Hematopoietic multipotent progenitor cell (in vitro differentiated cells): ENCODE measurements at regions not wholly inside any gene's neighbourhood (a gene's known extent, or its start where the extent isn't known, plus 50 kb on each side); places are given as distances from the start of the nearest gene placed in this dataset.

ENCODE experiments used
- DNase-seq, 3 donors: peaks; one replicate each; pipeline ENCODE4 v3.0.0-alpha.2; 2011 to 2015; ENCODE audit warnings: low read depth in 2 of 3, low spot score in 2 of 3

DNA sequence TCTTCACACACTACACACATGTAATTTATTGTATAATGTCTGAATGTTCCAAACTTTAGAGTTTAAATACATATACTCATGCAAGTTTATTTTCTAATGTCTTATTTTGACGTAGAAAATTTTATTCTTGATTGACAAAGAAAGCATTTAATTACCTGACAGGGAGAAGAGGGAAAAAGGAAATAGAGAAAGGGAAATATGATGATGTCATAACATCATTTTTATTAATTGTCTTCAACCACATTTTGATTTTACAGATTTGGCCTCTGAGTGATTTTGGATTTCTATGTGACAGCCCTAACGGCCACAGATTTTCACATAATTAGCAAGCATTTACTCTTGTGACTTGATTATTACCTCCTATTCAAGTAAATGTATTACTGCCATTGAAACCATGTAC lies 106.1 kb upstream of the FSTL4 start:
- DNase-seq, result no peak

DNA sequence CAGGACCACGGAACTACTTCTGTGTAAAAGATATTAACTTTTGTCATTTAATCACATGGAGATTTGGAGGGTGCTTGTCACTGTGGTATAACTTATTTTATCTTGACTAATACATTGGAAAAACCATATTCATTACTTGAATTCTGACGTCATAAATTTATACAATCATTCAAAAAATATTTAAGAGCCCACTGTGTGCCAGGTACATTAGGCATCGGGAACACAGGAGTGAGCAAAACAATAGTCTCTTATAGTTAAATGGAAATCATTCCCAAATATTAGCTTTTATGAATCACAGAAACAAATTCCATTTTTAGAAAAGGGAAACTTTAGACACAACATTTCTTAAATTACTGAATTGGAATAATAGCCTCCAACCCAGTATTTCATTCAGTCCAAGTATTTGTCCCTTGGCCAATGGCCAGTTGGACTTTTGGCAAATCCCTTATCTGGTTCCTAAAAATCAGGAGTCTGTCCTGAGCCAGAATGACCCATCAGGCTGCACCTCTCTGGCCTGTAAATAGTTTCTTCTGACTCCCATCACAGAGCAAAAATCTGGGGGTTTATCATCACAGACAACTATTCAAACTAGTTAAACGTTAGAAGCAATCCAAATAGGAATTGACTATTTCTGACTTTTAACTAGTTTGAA lies 104.3 kb upstream of the FSTL4 start:
- no peak for DNase-seq

DNA sequence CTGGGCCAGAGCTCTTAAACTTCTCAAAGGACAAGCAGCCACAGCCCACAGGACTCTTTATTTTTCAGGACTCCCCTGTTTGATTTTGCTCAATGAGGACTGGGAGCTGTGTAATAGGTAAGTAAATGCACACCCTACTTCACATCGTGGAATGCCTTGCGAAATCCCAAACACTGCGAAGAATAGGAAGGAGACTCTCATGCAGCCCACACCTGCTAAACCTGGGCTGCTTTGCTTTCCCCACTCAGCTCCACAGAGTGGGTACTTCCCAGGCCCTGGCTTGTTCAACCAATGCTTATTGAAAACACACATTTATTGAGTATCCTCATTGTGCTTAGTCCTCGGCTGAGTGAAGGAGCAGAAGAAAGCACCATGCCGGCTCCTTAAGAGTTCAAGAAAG lies 103.3 kb upstream of the FSTL4 start:
- no peak for DNase-seq

DNA sequence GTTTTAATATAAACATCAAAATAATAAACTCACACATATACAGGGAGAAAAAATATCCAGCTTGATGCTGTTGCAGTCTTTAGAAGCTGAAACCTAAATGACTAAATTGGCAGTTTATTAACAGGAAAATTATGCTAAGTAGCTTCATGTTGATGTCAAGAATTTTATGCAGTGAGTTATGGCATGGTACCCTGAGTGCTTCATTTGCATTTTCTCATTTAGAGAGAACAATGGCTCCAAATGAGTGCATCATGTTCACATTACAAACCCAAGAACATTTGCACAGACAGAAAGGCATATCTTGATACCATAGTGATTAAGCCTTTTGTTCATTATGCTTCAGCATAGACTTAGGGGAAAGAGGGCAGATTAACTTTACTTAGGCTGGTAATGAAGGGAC lies 102.9 kb upstream of the FSTL4 start:
- DNase-seq, result no peak

DNA sequence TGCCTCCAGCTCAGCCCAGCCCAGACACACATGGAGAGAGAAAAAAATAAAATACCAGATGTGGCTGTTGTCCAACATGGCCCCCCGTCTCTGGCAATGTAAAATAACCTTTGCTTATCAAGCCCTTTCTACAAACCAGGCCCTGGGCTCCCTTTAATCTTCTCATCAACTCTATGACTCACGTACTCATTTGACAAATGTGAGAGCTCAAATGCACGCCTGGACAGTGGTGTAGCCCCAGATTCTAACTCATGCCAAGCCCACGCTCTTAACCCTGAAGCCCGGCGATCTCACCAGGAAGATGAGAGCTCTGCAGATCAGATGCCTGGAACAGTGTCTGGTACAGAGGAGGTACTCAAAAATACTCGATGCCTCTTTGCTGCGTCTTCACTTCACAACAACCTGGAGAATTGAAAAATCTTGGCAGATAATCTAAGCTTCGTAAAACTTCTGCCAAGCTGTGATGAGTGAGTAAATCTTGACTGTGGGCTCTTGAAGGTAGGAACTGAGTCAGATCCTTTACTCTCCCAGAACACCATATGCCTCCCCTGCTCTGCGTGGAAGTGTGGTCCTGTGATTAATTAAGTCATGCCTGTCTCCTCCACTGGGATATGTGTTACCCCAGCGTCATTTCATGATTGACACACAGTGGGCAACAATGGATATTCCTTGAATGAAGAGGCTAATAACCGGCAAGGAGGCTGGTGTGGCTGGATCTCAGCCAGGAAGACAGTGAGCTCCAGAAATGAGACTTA lies 102.0 kb upstream of the FSTL4 start:
- no peak for DNase-seq

DNA sequence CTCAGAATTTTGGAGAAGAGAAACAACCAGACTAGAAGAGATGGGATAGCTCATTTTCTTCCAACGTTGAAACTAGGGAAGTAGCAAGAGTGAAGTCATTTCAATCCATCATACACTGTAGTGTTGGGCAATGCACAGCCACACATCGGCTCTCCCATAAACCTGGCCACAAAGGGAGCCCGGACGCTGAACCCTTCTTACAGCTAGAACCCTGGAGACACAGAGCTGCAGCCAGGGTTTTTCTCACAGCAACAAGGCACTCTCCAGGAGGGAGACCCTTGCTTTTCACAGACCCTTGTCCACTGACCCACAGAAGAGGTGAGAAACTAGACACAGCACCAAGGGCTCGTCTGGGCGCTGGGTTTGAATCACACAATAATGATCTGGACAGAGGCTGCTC lies 101.4 kb upstream of the FSTL4 start:
- DNase-seq, result no peak

DNA sequence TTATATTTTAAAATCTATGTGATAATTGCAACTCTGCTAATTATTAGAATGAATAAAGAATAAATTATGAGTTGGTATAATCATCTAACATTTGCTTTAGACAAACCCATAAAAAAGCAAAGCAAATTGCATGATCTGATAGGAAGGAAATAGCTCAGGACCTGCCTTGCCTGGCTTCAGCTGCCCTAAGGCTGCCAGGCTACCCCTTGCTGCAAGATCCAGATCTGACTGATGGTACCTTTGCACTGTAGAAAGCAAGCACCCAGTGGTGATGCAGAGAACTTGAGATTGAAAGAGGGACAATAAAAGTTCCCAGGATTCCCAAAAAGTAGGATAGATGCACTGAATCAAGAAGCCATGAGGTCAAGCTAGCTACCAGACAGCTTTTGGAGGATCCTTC lies 100.9 kb upstream of the FSTL4 start:
- DNase-seq, result no peak

DNA sequence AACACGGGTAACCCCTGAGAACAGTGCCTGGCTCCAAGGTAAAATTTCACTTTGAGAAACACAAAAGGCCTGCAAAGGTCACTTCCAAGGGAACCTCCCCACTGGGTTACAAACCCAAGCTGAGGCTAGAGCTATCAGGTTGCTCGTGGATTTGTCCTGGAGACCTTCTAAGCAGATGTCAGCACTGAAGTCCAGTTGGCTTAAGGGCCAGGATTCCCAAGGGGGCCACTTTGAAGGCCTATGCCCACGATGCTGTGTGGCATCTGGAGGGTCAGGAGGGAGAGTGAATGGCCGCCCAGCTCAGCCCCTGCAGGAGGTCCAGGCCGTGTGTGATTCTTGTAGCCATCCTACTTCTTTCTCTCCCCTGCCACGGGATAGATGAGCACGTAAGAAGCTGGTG lies 100.2 kb upstream of the FSTL4 start:
- DNase-seq, result no peak

DNA sequence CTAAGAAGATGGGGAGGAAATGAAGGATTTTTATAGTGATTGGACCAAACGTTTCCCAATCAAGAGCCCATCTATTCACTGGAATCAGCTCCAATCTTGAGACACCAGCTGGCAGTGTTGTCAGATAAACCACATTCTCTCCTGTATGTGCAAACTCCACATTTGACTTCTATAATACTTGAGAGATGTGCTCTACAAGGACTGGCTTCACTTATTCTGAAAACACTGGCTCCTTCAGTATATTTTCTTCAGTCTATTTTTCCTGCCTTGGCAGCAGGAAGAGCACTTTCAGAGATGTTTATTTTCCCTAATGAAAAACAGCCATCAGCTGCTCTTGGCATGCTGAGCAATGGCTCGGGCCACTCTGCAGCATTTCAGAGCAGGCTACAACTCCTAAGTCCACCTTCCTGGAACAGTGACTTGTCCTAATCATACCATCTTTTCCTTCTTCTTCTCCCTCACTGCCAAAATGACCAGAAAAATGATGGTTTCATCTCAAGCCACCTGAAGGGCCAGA lies 96.9 kb upstream of the FSTL4 start:
- DNase-seq, result no peak

DNA sequence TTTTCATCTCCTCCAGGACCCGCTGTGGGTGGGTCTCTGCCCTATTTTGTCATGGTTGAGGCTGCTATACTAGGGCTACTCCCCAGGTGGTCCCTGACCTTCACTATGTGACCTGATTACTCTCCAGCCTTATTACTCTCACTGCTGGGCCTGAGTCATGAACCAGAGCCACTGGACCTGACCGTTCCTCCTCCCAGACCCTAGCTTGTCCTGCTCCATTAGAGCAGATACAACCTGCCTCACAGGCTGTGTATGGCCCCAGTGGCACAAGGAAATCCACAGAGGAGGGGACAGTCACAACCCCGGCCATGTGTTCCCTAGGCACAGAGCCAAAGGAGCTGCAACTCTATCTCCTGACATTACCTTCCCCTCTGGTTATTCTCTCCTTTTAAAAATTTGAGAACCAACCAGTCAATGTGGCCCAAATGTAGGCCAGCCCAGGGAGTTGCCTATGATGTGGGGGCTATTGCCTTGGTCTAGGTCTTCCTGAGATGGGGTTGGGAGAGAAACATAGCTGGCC lies 96.0 kb upstream of the FSTL4 start:
- DNase-seq, result no peak

DNA sequence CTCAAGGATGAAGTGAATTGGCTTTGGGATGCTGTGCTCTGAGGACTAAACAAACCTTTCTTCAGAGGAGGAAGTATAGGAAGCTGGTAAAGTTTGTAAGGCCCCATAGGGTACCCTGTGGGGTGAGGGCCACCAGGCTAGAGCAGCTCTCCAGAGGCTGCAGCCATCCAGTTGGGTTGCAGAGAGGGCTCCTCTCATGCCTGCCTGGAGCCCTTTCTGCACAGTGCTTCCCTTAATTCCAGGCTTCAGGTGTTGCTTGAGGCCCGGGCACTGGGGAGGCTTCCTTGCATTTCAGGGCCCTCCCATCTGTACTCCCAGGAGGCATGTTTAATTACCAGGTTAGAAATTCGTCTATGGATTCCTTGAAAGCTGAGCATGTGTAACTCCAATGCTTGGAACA lies 95.3 kb upstream of the FSTL4 start:
- DNase-seq, result no peak

DNA sequence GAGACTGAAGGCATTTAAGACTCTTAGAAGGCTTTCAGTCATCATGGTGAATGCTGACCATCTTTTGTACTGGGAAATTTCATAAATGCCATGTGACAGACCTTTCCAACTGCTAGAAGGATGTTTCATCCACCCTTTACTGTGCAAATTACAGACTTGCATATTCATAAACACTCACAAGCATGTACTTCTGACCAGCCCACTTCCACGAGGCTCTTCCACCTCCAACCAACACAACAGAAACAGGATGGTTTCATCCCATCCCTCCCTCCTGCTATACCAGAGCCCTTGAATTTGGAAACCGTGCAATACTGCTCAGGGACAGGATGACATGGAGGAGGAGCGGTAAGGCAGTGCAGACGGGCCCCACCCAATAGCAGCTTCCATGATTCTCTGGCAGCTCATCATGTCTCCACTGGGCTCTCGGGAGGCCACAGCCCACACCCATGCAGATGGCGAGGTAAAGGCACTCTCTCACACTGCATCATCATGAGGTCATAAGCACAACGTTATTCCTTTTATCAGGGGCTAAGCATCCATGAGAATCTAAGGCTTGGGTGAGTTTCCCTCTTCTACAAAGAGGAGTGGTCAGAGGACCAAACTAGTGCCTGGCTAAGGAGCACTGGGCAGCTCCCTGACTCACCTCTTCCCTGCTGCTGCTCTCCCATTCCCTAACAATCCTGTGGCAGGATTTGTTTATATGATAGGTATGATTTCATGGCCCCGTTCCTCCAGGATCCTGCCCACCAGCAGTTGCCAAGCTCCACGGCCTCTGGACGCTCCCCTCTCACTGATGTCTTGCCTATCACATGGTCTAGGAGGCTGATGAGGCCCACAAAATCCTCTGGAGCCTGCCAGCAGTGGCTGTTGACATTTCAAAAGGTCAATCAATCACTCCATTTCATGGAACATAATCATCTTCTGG lies 94.4 kb upstream of the FSTL4 start:
- no peak for DNase-seq

DNA sequence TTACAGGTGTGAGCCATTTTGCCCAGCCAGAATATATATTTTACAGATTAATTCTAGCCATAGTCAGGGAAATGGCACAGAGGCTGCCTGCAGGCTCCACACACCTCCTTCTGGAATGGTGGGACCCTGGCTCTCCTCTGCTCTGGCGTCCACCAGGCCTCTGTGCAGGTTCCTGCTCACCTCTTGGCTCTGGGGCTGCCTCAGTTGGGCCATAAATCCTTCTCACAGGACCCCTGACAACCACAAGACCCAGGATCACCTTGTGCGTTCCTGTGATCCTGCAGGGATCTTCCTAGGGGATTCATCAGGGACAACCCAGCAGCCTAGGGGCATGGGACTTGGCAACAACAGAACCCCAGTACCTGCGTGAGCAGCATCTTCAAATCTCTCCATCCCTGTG lies 93.0 kb upstream of the FSTL4 start:
- no peak for DNase-seq

DNA sequence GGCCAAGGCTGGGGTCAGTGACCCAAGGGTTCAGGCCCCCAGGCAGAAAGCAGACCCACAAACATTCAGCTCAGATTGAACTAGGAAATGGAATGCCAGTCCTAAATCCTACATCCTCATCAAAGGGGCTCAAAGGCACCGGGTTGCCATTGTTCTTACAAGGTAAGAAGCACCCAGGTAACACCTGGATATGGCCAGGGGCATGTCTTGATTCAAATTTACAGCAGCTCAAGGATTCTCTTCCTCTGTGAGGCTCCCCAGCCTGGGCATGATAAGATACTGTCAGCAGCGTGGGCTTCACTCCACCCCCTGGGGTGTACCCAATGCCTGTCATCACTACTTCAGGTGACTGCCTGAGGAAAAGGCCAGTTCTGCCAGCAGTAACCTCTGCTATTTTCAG lies 92.1 kb upstream of the FSTL4 start:
- DNase-seq, result no peak

DNA sequence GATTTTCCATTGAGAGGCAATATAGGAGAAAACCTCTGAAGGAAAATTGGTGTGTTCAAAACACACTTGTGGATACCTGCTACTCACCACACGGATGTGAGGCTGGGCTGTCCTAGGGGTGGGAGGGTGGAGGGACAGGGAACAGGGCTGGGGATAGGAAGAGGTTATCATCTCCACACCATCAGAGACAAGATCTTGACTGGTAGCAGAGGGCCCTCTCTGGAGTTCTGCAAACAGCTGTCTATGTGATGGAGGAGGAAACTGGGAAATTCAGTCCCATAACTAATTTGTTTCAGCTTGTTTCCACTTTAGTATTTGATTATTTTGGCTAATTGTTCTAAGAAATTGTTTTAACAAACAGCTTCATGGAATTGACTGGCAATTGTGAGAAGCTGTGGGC lies 91.6 kb upstream of the FSTL4 start:
- DNase-seq, result no peak

DNA sequence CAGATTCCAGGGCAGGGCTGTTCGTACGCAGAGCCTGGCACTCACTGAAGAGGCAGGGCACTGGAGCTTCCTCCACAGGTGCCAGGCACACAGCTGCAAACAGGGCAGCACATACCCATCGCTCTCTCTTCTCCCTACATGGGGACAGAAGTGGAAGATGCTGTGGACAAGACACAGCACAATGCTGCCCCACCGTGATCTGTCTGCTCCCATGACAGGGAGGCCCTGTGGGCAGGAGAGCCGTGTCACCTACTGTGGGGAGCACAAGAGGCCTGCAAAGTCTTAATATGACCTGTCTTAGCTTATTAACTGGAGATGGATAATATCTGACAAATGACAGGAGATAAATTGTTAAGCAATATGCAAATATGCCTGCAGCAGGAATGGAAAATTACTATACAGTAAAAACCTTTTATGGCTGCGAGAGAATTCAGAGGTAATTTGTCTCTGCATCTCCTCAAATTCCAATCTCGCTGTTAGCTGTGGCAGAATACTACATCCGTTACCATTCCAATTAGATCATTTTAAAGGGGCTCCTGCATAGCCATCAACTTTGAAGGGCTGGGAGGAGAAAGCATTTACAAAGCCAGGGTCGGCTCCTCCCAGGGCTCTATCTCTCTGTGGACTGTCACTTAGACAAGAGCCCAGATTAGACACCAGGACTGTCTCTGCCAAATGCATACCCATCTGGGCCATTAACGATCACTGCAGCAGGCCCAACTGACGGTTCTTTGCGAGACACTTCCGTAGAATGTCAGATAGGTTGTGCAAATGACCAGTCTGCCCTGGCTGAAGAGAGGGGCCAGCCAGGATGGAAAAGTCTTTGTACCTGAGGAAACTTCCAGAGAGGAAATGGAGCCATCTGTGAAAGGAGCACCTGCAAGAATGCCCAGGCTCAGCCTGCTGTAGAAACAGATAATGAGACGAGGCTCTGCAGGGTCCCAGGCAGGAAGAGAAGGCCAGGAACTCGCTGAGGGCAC lies 90.7 kb upstream of the FSTL4 start:
- no peak for DNase-seq

DNA sequence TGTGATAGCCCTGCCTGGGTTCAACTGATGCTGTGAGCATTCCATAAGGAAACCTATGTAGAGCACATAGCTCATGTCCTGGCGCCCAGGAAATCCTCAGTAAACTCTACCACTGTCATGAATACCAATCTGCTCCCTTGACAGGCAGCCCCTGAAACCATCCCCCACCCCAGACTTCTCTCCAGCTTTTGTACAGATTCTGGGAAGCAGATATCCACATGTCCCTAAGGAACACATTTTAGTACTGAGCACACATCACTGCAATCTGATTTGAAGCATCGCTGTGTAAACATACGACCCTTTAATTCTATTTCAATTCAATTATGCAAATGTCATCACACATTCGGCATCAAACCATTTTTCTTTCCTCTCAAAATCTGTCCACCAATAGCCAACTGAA lies 89.5 kb upstream of the FSTL4 start:
- DNase-seq, result no peak

DNA sequence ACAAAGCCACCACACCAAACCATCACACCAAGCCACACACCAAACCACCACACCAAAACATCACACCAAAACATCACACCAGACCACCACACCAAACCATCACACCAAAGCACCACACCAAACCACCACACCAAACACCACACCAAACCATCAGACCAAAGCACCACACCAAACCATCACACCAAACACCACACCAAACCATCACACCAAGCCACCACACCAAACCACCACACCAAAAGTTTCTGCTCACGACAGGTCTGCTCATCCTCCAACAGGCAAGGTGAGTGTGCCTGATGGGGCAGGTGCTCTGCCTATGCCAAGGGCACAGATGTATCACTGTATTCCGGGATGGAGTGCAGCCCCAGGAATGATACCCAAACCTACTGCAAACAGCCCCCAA lies 87.9 kb upstream of the FSTL4 start:
- no peak for DNase-seq

DNA sequence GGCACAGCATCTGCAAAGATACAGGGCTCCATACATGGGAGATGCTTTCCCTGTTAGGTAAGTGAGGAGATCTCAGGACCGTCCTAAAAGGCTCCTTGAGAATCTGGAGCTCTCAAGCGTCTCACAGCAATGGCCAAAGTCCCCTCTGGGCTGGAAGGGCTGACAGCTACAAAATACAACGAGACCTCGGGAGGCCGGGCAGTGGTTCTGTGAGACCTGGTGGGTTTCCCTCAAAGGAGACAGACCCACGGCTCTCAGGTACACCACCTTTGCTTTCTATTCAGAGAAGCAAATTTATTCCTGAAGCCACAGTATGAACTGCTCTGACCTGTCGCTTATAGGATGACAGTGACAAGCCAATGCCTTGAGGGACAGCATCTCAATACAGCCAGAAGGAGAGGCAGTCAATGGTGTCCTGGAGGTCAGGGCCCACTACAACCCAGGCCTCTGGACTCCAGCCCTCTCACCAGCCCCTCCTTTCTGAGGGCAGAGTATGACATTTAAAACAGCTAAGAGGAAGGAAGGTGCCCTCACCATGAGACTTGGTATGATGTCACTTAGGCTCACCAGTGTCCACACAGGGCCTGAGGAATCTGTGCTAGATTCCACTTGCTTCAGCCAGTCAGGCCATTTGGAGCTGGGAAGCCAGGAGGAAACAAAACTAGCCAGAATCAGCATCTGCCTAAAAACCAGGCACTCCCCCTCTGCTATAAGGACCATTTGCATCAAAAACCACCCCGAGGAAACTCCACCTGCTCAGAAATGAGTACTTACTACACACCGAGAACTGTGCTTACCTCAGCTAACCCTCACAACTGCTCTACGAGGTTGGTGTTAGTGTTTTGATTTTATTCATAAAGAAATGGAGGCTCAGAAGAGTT lies 86.5 kb upstream of the FSTL4 start:
- DNase-seq, result no peak
